Left lung (tissue), 4 donors: ENCODE measurements at regions not wholly inside any gene's neighbourhood (a gene's known extent, or its start where the extent isn't known, plus 50 kb on each side); places are given as distances from the start of the nearest gene placed in this dataset.
A peak's percentile ranks its signal among the peaks of the same experiment; 100 is the strongest.

Experiments used
- ATAC-seq: fragments of 200-7000 bp; cut with Tn5 transposase; one replicate; pipeline ENCODE4 v1.9.1; 2020; ENCODE audit warnings: moderate library complexity
- DNase-seq, 4 donors: peaks; one replicate each; pipeline ENCODE4 v3.0.0-alpha.2; 2013 to 2020
- H3K27ac ChIP-seq, 2 donors: fragments of 200-600 bp; sonication (generic) in 1 of 2; one replicate each; pipeline versions ENCODE4 v1.5.0 to v1.8.0; 2020 to 2021
- H3K27me3 ChIP-seq, 2 donors: fragments of 200-600 bp; sonication (generic) in 1 of 2; one replicate each; pipeline versions ENCODE4 v1.5.0 to v1.8.0; 2020 to 2021
- H3K36me3 ChIP-seq, 2 donors: fragments of 200-600 bp; sonication (generic) in 1 of 2; one replicate each; pipeline versions ENCODE4 v1.5.0 to v1.8.0; 2020 to 2021
- H3K4me1 ChIP-seq, 2 donors: fragments of 200-600 bp; one replicate each; pipeline ENCODE4 v1.8.0; 2021
- H3K4me3 ChIP-seq, 2 donors: fragments of 200-600 bp; sonication (generic) in 1 of 2; one replicate each; pipeline versions ENCODE4 v1.5.0 to v1.8.0; 2020 to 2021; ENCODE audit warnings: mild to moderate bottlenecking in 1 of 2
- H3K9me3 ChIP-seq, 2 donors: fragments of 200-600 bp; sonication (generic) in 1 of 2; one replicate each; pipeline versions ENCODE4 v1.5.0 to v1.8.0; 2020 to 2021
- intact Hi-C, 2 donors: fragments of 100-400 bp; cut with DNase I; formaldehyde crosslinking; loops; one replicate each; pipeline versions ENCODE4 v1.11.2 to v1.14.2; 2022
- TF ChIP-seq, protein P1 (sequence below), 2 donors: fragments of 200-600 bp; sonication (generic) in 1 of 2; IDR thresholded peaks; one replicate each; pipeline versions ENCODE4 v1.5.0 to v1.8.0; 2021; ENCODE audit warnings: antibody characterized with exemption in 2 of 2
- donor health status: DM: no; HTN: yes; CAD: no.
- donor health status: DM: no; HTN: no; CAD: no.

DNA sequence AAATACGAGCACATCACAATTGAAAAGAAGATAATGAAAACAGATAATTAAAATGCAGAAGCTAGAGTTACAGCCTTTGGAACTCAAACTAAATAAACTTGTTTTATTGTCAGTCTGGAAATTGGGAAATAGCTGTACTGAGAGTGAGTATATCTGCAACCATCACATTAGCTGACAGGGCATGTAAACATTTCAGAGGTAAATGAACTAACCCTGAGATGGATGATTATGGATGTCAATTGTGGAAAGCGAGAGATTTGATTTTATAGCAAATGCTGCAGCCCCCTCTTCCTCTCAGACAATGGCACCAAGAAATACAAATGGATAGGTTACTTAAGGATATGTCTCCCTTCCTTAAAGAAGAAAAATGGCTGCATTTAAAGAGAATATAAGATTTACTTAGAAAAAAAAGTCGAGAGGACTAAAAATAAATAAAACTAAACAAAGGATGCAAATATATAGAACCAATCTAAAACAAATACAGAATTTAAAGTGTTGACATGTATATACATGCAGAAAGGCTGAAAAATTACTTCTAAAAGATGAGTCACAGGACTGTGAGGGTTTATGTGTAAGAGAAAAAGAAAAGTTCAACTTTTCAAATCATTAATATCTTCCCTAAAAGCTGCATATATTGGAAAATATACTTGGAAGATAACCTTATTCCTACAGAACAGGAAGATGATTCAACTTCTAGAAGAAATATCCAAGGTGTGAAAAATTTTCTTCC, 120.3 kb upstream of the FLRT2 start:
- TF ChIP-seq, protein P1, sequence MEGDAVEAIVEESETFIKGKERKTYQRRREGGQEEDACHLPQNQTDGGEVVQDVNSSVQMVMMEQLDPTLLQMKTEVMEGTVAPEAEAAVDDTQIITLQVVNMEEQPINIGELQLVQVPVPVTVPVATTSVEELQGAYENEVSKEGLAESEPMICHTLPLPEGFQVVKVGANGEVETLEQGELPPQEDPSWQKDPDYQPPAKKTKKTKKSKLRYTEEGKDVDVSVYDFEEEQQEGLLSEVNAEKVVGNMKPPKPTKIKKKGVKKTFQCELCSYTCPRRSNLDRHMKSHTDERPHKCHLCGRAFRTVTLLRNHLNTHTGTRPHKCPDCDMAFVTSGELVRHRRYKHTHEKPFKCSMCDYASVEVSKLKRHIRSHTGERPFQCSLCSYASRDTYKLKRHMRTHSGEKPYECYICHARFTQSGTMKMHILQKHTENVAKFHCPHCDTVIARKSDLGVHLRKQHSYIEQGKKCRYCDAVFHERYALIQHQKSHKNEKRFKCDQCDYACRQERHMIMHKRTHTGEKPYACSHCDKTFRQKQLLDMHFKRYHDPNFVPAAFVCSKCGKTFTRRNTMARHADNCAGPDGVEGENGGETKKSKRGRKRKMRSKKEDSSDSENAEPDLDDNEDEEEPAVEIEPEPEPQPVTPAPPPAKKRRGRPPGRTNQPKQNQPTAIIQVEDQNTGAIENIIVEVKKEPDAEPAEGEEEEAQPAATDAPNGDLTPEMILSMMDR (IDR thresholded peaks at IDR 0.05), result no peak
- Histone ChIP-seq H3K36me3 (no peaks in the 10 kb centered on the region), H3K27me3 (no peaks in the 10 kb centered on the region), H3K4me3 (no peak overlapping the region), H3K9me3 (no peaks in the 10 kb centered on the region), H3K27ac (no peak overlapping the region), H3K4me1 (no peaks in the 10 kb centered on the region)
- ATAC-seq (no peak), DNase-seq (no peak)
- intact Hi-C loops, result no loop called here

DNA sequence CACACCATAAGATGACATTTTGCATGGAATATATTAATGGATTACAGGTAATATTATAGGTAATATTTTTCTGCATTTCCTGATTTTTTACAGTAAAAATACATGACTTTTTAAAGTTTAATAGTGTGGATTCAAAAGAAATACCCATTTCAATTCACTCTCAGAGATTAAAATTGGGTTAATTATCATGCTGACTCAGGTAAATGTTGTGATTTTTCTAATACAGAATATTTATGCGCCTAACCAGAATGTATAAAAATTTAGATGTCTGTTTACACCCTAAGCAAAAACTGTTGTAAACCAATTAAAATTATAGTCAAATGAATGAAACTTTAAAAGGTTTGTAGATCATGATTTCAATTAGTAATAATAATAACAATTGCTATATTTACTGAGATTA, 117.2 kb upstream of the FLRT2 start:
- DNase-seq (no peak), ATAC-seq (no peak)
- H3K4me1 ChIP-seq, result no peaks in the 10 kb centered on the region
- no peak overlapping the region for H3K4me3 ChIP-seq
- no peaks in the 10 kb centered on the region for H3K27me3 ChIP-seq
- TF ChIP-seq, protein P1 (IDR thresholded peaks at IDR 0.05), result no peak
- H3K27ac ChIP-seq, result no peak overlapping the region
- intact Hi-C loops, result no loop called here
- H3K36me3 ChIP-seq, result no peaks in the 10 kb centered on the region
- no peaks in the 10 kb centered on the region for H3K9me3 ChIP-seq

DNA sequence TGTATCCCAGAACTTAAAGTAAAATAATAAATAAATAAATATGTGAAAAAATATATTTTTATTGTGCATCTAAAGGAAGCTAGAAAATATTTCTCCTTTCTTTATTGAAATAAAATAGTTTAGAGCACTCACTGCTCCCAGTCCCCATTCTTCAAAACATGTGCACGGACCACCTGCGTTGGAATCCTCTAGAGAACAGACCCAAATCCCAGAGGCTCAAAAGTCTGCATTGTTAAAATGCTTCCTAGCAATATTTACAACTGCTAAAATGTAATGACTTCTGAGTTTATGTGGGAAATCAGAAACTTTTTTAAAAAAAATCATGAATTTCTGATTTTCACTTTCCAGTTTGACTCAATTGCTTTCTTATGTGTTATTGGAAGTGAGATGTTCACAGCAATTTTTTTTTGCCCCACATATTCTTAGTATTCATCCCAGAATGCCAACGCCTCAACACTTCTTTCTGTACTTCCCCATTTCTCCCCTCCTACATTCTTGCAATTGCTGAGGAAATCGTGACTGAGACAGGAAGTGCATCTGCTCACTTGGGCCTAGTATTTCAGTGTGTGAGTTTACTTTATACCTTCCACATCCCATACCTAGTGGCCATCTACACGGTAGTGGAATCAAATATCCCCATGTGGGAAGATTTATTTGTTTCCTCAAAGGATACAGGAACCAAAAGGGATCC, 116.0 kb upstream of the FLRT2 start:
- H3K27me3 ChIP-seq, result no peaks in the 10 kb centered on the region
- no peak overlapping the region for H3K4me3 ChIP-seq
- TF ChIP-seq, protein P1 (IDR thresholded peaks at IDR 0.05), result no peak
- intact Hi-C loops, result no loop called here
- H3K4me1 ChIP-seq, result no peaks in the 10 kb centered on the region
- peak; percentile 26 for ATAC-seq
- H3K36me3 ChIP-seq, result no peaks in the 10 kb centered on the region
- H3K9me3 ChIP-seq, result no peaks in the 10 kb centered on the region
- DNase-seq, result no peak
- H3K27ac ChIP-seq, result peak overlapping the region in 1 of 2 donors; percentile 46

DNA sequence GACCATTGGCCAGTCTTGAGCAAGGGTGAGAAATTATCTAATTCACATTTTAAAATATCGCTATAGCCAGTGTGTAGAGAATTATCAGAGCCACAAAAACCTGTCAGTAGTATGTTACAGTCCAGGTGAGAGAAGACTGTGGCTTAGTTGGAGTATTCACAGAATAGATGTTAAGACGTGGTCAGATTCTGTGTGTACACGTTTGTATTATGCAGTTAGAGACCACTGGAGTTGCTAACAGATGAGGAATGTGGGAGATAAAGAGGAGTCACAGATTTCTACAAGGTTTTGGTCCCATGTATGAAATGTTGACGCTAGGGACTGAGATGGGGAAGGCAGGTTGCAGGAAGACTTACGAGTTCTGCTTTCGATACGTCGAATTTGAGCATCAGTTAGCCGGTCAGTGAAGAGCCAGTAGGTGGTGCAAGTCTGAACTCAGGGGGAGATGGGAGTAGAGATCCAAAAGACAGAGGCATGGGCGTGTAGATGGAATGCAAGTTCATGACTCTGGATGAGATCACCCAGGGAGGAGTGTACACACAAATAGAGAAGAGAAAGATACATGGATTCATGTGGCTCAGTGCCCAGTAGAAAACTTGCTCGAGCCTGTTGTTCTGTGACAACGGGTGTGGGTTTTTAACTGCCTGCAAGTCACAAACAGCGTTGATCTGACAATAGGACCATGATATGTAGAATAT, 114.8 kb upstream of the FLRT2 start:
- no peaks in the 10 kb centered on the region for H3K27me3 ChIP-seq
- ATAC-seq, result peak; percentile 80
- intact Hi-C loops, result no loop called here

More for the DNA sequence above, 114.8 kb upstream of the FLRT2 start:
- no peak overlapping the region for H3K4me3 ChIP-seq
- H3K4me1 ChIP-seq, result no peaks in the 10 kb centered on the region
- H3K27ac ChIP-seq, result peak overlapping the region in 1 of 2 donors; percentile 46
- H3K36me3 ChIP-seq, result no peaks in the 10 kb centered on the region
- TF ChIP-seq, protein P1 (IDR thresholded peaks at IDR 0.05), result no peak
- peak in 2 of 4 donors; percentile 35 to 45 for DNase-seq
- no peaks in the 10 kb centered on the region for H3K9me3 ChIP-seq
